GM12865 (cell line): ENCODE measurements at regions not wholly inside any gene's neighbourhood (a gene's known extent, or its start where the extent isn't known, plus 50 kb on each side); places are given as distances from the start of the nearest gene placed in this dataset.

Experiments
- DNase-seq: peaks from one replicate; pipeline ENCODE4 v3.0.0; 2010; ENCODE audit warnings: low read depth
- H3K4me3 ChIP-seq: 2 replicates; pipeline ENCODE4 v1.5.1; 2011; ENCODE audit warnings: mild to moderate bottlenecking, low read depth, low read length, control low read depth
- TF ChIP-seq, protein P1 (sequence below): IDR thresholded peaks from 2 replicates; pipeline ENCODE4 v1.5.1; 2011; ENCODE audit warnings: low read length, control low read depth, low read depth, inconsistent platforms; ENCODE audit not compliant: insufficient read depth; ENCODE audit errors: missing control alignments

DNA sequence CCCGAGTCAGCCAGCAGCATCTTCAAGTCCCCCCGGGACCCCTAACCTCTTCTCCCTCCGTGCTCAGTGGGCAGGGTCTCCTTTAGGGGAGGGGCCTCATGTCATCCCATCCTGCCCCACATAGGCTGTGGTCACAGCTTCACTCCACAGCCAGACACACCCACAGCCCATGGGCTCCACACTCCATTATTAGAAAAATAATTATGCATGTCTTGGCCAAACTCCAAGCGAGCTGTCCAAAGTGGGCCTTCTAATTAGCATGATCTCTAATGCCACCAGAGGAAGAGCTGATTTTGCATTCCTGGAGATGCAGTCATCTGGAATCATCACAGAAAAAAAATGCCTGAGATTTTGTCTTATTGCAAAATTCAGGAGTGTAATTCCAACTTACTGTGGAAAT lies 418.2 kb downstream of the IRX2 start:
- TF ChIP-seq, protein P1, sequence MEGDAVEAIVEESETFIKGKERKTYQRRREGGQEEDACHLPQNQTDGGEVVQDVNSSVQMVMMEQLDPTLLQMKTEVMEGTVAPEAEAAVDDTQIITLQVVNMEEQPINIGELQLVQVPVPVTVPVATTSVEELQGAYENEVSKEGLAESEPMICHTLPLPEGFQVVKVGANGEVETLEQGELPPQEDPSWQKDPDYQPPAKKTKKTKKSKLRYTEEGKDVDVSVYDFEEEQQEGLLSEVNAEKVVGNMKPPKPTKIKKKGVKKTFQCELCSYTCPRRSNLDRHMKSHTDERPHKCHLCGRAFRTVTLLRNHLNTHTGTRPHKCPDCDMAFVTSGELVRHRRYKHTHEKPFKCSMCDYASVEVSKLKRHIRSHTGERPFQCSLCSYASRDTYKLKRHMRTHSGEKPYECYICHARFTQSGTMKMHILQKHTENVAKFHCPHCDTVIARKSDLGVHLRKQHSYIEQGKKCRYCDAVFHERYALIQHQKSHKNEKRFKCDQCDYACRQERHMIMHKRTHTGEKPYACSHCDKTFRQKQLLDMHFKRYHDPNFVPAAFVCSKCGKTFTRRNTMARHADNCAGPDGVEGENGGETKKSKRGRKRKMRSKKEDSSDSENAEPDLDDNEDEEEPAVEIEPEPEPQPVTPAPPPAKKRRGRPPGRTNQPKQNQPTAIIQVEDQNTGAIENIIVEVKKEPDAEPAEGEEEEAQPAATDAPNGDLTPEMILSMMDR, result no peak
- DNase-seq, result no peak
- no peak overlapping the region for H3K4me3 ChIP-seq

DNA sequence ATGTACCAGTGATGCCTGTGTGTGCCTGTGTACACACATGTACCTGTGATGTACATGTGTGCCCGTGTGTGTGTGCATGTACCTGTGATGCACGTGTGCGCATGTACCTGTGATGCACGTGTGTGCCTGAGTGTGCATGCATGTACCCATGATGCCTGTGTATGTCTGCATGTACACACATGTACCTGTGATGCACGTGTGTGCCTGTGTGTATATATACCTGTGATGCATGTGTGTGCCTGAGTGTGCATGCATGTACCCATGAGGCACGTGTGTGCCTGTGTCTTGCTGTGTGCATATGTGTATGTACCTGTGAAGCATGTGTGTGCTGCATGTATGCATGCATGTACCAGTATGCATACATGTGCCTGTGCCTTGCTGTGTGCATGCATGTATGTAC lies 419.0 kb downstream of the IRX2 start:
- TF ChIP-seq, protein P1, result no peak
- no peak for DNase-seq

DNA sequence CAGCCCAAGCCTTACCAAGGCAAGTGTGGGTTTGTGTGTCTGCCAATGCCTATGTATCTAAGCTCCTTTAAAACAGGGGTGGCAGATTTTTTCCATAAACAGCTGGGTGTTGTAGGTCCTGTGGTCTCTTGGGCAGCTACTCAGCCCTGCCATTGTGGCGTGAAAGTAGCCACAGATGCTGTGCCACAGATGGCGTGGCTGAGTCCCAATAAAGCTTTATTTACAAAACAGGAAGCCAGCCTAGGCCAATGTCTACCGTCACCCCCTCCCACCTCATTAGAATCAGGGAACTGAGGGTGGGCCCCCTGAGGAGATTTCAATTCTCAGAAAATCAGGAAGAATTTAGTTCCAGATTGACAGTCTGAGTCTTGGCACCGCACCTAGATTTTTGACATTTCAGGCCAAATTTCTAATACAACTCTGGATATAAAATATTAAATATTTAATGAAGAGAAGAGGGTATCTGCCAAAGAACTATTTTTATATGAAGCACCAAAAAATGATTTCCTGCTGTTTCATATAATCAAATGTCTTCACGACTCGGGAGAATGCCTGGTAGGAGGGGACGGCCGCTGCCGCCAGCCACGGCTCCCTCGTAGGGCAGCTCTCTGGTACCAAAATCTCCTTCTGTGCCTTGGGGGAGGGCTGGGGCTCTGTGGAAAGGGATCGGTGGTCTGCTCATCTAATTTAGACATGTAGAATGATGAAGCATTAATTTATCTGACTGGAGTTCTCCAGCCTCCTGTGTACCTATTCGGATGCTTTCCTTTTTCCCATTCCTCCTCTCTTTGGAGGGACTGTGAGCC lies 420.9 kb downstream of the IRX2 start:
- TF ChIP-seq, protein P1, result no peak
- no peak overlapping the region for H3K4me3 ChIP-seq
- no peak for DNase-seq

More for the DNA sequence above, 419.0 kb downstream of the IRX2 start:
- H3K4me3 ChIP-seq, result no peak overlapping the region

DNA sequence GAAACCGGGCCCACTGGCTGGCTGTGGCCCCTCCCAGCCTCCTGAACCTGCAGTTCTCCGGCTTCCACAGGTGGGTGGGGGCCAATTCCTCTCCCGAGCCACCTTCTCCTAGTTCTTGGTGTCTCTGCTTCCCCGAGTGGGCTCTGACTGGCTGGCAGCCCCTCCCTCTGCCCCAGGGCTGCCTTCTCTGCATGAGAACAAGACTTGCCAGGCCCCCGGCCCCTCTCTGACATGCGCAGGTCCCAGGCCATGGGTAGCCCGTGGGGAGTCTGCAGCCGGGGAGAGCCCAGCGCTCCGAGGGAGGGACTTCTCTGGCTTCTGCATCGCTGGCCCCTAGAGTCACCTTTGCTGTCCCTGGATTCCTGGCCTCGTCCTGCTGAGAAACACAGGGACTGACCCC lies 421.7 kb downstream of the IRX2 start:
- no peak for DNase-seq
- TF ChIP-seq, protein P1, result no peak
- H3K4me3 ChIP-seq, result no peak overlapping the region

DNA sequence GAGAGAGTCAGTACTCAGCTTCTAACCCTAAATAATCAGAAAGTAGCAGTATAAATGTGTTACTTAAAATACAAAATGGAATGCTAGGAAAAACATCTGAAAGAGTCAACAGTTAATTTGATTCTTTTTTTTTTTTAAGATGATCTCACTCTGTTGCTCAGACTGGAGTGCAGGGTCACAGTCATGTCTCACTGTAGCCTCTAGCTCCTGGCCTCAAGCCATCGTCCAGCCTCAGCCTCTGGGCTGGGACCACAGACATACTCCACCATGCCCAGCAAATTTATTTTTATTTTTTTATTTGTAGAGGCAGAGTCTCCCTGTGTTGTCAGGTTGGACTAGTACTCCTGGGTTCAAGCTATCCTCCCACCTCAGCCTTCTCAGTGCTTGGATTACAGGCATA lies 424.9 kb downstream of the IRX2 start:
- no peak overlapping the region for H3K4me3 ChIP-seq
- TF ChIP-seq, protein P1, result no peak
- DNase-seq, result no peak

DNA sequence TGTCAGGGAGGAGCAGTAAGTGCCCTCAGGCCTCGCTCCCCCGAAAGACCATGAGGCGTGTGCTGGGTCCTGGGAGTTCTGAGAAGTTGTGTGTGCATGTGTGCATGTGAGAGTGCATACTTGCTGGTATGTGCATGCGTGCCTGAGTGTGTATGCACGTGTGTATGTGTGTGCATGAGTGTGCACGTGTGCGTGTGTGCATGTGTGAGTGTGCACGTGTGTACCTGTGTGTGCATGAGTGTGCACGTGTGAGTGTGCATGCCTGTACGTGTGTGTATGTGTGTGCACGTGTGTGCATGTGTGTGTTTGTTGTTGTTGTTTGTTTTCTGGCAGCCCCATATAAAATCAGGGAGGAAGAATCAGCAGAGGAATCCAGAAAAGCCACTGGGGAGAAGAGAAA lies 426.7 kb downstream of the IRX2 start:
- TF ChIP-seq, protein P1, result no peak
- H3K4me3 ChIP-seq, result no peak overlapping the region
- DNase-seq, result no peak

DNA sequence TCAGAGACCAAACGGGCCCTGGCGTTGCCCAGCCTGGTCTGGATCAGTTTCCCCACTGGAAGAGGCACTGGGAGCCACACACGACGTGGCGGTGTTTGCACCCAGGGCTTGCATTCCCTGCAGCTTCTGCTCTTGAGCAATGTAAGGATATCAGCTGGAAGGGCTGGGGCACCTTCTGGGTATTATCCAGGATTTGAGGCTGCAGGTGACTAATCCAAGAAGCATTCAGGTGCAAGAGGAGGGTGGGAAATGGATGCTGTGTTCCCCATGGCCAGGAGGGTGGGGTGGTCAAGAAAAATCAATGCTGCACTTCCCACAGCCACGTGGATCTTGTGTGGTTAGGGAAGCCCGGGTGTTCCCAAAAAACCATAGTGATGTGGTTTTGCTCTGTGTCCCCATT lies 430.9 kb downstream of the IRX2 start:
- DNase-seq, result no peak
- no peak overlapping the region for H3K4me3 ChIP-seq
- TF ChIP-seq, protein P1, result no peak
